ENCODE measurements at regions not wholly inside any gene's neighbourhood (a gene's known extent, or its start where the extent isn't known, plus 50 kb on each side); places are given as distances from the start of the nearest gene placed in this dataset.
"Not testable (repeated sequence)": the region's sequence is repeated elsewhere in the genome, so short reads cannot be mapped to it uniquely, and the experiment has no call there.

GRCh38 chr10:30199376-30200016, 140.1 kb upstream of the JCAD start:
- Mint-ChIP-seq H3K4me3 (ENCODE audit: unreplicated experiment) (no peak overlapping the region), H3K36me3 (ENCODE audit: unreplicated experiment) (peaks cover 2% of the 10 kb centered on the region), H3K9me3 (ENCODE audit: unreplicated experiment) (peaks cover 8% of the 10 kb centered on the region), H3K27me3 (ENCODE audit: unreplicated experiment) (peaks cover 2% of the 10 kb centered on the region), H3K27ac (ENCODE audit: unreplicated experiment) (no peak overlapping the region), H3K4me1 (ENCODE audit: low read depth, unreplicated experiment) (no peaks in the 10 kb centered on the region)
- DNase-seq: no peak
- TF ChIP-seq CTCF (IDR thresholded peaks at IDR 0.05; ENCODE audit: partially characterized antibody, unreplicated experiment): no peak

- H3K27ac Mint-ChIP-seq (ENCODE audit: unreplicated experiment): no peak overlapping the region
- no peak for DNase-seq
- peaks cover 11% of the 10 kb centered on the region for H3K9me3 Mint-ChIP-seq (ENCODE audit: unreplicated experiment)
- H3K36me3 Mint-ChIP-seq (ENCODE audit: unreplicated experiment): peaks cover 8% of the 10 kb centered on the region
- H3K27me3 Mint-ChIP-seq (ENCODE audit: unreplicated experiment): peaks cover 2% of the 10 kb centered on the region
- TF ChIP-seq CTCF (IDR thresholded peaks at IDR 0.05; ENCODE audit: partially characterized antibody, unreplicated experiment): no peak
- no peaks in the 10 kb centered on the region for H3K4me1 Mint-ChIP-seq (ENCODE audit: low read depth, unreplicated experiment)
- H3K4me3 Mint-ChIP-seq (ENCODE audit: unreplicated experiment): no peak overlapping the region
Observed at GRCh38 chr10:30197186-30197585, 137.8 kb upstream of the JCAD start.

GRCh38 chr10:30196559-30196958, 137.2 kb upstream of the JCAD start:
- peaks cover 11% of the 10 kb centered on the region for H3K9me3 Mint-ChIP-seq (ENCODE audit: unreplicated experiment)
- H3K27me3 Mint-ChIP-seq (ENCODE audit: unreplicated experiment); H3K27ac Mint-ChIP-seq (ENCODE audit: unreplicated experiment); H3K36me3 Mint-ChIP-seq (ENCODE audit: unreplicated experiment); DNase-seq; H3K4me1 Mint-ChIP-seq (ENCODE audit: low read depth, unreplicated experiment); H3K4me3 Mint-ChIP-seq (ENCODE audit: unreplicated experiment): not testable (repeated sequence)

GRCh38 chr10:30192846-30193608, 133.6 kb upstream of the JCAD start:
- no peaks in the 10 kb centered on the region for H3K4me1 Mint-ChIP-seq (ENCODE audit: low read depth, unreplicated experiment)
- peaks cover 2% of the 10 kb centered on the region for H3K27me3 Mint-ChIP-seq (ENCODE audit: unreplicated experiment)
- no peak for TF ChIP-seq CTCF (IDR thresholded peaks at IDR 0.05; ENCODE audit: partially characterized antibody, unreplicated experiment)
- peaks cover 8% of the 10 kb centered on the region for H3K36me3 Mint-ChIP-seq (ENCODE audit: unreplicated experiment)
- H3K9me3 Mint-ChIP-seq (ENCODE audit: unreplicated experiment): peaks cover 11% of the 10 kb centered on the region
- no peak overlapping the region for H3K4me3 Mint-ChIP-seq (ENCODE audit: unreplicated experiment)
- no peak overlapping the region for H3K27ac Mint-ChIP-seq (ENCODE audit: unreplicated experiment)
- no peak for DNase-seq

- H3K36me3 Mint-ChIP-seq (ENCODE audit: unreplicated experiment): peaks cover 13% of the 10 kb centered on the region
- H3K4me3 Mint-ChIP-seq (ENCODE audit: unreplicated experiment): no peak overlapping the region
- H3K9me3 Mint-ChIP-seq (ENCODE audit: unreplicated experiment): peaks cover 9% of the 10 kb centered on the region
- no peaks in the 10 kb centered on the region for H3K4me1 Mint-ChIP-seq (ENCODE audit: low read depth, unreplicated experiment)
- no peak for DNase-seq
- H3K27ac Mint-ChIP-seq (ENCODE audit: unreplicated experiment): no peak overlapping the region
- H3K27me3 Mint-ChIP-seq (ENCODE audit: unreplicated experiment): peaks cover 7% of the 10 kb centered on the region
- TF ChIP-seq CTCF (IDR thresholded peaks at IDR 0.05; ENCODE audit: partially characterized antibody, unreplicated experiment): no peak
Observed at GRCh38 chr10:30190577-30191552, 131.5 kb upstream of the JCAD start.
